SIG-M5 treated with dmso at 0.1 percent for 504 hours (cell line): ENCODE measurements at regions not wholly inside any gene's neighbourhood (a gene's known extent, or its start where the extent isn't known, plus 50 kb on each side); places are given as distances from the start of the nearest gene placed in this dataset.
"Not testable (repeated sequence)": the region's sequence is repeated elsewhere in the genome, so short reads cannot be mapped to it uniquely, and the experiment has no call there.

Experiments
- DNase-seq: peaks from one replicate; lab custom pipeline; 2025; ENCODE audit not compliant: unreplicated experiment; lab: John Stamatoyannopoulos, UW

- DNase-seq, result no peak
Measured at GRCh38 chr18:75773618-75774017, 346.1 kb upstream of the SMIM21 start.

DNA sequence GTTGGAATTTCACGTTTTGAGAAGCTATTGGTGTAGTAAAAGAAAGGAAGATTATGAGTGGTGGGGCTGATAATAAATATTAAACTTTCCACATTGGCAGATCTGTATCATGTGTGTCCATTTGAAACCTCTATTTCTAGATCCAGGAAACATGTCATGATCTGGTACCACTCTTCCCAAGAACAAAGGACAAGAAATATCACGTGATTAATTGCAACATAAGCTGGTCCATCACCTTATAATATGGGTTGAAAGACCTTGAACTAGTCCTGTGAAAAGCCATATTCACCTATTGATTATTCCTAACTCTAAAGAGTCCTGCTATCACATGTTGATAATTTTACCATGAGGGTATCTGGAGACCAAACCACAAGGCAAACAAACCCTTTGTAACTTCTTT is 335.3 kb upstream of the SMIM21 start:
- DNase-seq, result no peak

GRCh38 chr18:75760208-75760607 is 332.7 kb upstream of the SMIM21 start:
- no peak for DNase-seq

DNA sequence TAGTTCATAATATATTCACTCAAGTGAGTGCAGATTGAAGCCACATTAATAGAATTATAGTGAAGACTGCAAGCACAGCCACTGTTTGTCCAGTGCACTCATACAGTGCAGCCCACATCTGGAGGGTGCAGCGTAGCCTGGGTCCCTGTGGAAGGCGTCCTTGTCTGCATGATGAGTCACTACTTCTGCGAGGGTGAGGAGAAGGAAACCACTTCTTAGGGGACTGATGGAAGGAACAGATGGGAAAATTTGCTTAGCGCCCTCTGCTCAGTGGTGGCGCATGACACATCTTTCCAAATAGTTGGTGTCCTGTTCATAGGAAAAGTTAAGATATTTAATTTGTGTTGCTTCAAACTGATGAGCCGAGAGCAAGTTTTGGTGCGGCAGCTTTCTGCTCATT is 330.4 kb upstream of the SMIM21 start:
- no peak for DNase-seq

DNA sequence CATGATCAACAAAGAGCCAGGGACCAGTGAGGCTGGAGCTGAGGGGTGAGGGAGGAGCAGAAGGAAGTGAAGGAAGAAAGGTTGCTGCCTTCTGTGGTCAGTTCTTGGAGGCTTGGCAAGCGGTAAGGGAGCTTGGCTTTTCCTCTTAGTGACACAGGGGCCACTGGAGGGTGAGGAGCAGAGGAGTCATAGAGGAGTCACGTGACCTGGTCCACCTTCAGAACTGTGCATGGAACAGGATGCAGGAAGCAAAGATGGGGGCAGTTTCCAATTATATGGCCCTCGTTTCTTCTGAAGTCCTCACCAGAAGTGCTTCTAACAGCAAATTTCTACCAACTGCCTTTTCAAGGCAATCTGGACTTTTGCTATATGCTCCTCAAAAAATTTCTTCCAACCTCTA is 326.9 kb upstream of the SMIM21 start:
- DNase-seq, result no peak

GRCh38 chr18:75753753-75754152 is 326.2 kb upstream of the SMIM21 start:
- no peak for DNase-seq

DNA sequence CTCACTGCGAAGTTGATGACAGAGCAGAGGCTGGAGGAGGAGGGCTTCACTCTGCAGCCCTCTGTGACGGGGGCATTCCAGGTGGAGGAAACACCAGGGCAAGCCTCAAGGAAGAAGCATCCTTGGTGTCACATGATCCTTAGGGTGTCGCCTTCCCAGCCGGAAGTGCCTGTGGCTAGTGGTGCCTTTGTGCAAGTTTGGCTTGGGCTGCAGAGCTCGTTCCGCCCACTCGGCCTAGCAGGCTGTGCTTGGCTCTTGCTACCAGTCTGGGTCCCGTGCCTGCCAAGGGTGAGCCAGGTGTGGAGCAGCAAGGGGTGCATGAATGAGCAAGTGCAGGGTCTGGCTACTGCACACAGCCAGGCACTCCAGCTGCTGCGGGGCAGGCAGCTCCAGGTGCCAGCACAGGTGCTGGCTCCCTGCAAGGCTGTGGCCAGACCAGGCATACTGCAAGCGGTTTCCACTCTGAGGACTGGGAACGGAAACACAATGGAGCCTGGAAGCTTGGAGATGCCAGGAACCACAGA is 325.3 kb upstream of the SMIM21 start:
- no peak for DNase-seq

GRCh38 chr18:75745147-75745546 is 317.6 kb upstream of the SMIM21 start:
- no peak for DNase-seq

- no peak for DNase-seq
Measured at GRCh38 chr18:75742516-75742915, 315.0 kb upstream of the SMIM21 start.

DNA sequence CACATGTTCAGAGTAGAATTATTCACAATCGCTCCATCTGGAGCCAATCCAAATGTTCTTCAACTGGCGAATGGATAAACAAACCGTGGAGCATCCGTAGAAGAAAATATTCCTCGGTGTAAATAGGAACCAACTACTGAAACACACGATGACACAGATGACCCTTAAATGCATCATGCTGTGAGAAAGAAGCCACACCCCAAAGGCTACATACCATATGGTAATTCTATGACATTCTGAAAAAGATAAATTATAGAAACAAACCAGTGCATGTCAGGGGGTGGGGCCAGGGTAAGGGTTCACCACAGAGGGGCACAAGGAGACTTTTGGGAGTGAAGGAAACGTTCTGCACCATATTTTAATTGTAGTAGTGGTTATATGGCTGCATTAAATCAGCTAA is 312.2 kb upstream of the SMIM21 start:
- no peak for DNase-seq

GRCh38 chr18:75735291-75735690 is 307.8 kb upstream of the SMIM21 start:
- DNase-seq, result no peak

GRCh38 chr18:75730249-75730648 is 302.7 kb upstream of the SMIM21 start:
- no peak for DNase-seq

- DNase-seq, result no peak
Measured at GRCh38 chr18:75728621-75729020, 301.1 kb upstream of the SMIM21 start.

DNA sequence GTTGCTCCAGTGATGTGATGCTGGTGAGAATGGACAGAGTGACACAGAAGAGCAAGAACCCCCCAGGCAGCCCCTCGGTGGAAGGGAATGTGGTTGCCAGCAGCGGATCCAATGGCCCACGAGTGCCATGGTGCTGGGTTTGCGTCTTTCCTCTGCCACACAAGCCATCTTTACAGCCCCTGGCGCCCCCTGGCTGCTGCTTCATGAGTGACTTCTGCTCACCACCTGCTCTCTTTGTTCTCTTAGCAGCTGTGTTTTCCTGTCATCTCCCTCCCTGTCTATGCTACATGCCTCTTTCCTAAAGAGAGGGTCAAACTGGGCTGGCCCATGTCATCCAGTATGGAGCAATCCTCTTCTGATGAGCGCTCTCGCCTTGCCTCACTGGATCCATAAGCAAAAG is 300.0 kb upstream of the SMIM21 start:
- peak; percentile 12 for DNase-seq

DNA sequence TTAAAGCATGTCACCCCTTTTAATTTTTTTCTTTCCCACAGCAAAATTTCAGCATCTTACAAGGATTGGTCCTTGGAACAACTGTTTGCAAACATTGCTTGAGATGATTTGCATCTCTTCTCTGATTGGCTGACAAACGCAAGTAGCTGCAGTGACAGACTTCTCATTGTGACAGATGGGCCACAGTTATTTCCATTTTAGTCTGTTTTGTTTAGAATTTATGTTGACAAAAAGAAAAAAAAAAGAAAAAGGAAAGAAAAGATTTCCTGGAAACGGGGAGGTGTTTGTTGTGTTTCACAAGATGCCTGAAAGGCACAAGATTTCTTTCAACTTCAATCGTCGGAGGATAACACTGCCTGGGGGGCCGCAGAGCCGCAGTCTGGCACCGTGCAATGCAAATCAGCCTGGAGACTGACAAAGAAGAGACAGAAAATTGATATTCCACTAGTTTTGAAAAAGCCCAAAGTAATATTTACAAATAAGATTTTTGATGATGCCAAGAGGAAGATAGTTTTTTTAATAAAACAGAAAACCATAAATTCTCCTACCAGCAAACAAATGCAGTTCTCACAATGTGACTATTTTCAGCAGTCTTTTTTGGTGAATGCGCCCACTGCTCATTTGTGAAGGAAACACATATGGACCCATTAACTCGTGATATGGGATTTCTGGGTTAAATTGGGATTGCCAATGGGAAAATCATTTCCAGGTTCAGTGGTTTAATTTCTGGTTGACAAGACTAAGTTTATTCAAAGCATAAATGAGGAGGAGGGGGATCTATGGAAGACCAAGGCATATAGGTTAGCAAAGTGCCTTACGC is 296.2 kb upstream of the SMIM21 start:
- DNase-seq, result no peak

- no peak for DNase-seq
Measured at GRCh38 chr18:75714766-75715165, 287.3 kb upstream of the SMIM21 start.

DNA sequence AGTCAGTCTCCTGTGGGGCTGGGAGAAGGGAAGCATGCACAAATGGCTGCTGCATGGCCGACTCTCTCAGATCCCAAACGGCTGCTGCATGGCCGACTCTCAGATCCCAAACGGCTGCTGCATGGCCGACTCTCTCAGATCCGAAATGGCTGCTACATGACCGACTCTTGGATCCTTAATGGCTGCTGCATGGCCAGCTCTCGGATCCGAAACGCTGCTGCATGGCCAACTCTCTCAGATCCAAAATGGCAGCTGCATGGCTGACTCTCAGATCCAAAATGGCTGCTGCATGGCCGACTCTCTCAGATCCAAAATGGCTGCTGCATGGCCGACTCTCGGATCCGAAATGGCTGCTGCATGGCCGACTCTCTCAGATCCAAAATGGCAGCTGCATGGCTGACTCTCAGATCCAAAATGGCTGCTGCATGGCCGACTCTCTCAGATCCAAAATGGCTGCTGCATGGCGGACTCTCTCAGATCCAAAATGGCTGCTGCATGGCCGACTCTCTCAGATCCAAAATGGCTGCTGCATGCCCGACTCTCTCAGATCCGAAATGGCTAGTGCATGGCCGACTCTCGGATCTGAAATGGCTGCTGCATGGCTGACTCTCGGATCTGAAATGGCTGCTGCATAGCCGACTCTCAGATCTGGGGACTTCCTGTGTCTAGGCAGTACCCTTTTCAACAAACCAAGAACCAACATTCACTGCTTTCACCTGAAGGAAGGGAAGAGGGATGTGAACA is 284.8 kb upstream of the SMIM21 start:
- DNase-seq, result not testable (repeated sequence)

GRCh38 chr18:75700561-75700960 is 273.1 kb upstream of the SMIM21 start:
- no peak for DNase-seq

DNA sequence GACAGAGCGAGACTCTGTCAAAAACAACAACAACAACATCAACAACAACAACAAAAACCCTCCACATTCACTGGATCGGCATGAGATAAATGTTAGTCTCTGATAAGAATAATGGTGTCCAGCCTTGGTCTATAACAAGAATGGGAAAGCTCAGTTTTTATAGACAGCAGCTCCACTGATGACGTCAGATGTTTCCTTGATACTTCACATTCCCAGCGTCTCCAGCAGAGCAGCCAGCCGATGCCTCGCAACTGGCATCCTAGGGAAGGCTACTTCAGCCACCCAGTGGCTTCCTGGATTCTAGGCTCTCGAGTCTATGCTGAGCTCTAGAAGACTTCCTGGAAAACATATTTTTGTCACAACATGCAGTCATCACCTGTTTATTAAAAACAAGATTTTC is 271.4 kb upstream of the SMIM21 start:
- DNase-seq, result no peak

GRCh38 chr18:75697493-75697892 is 270.0 kb upstream of the SMIM21 start:
- DNase-seq, result no peak

DNA sequence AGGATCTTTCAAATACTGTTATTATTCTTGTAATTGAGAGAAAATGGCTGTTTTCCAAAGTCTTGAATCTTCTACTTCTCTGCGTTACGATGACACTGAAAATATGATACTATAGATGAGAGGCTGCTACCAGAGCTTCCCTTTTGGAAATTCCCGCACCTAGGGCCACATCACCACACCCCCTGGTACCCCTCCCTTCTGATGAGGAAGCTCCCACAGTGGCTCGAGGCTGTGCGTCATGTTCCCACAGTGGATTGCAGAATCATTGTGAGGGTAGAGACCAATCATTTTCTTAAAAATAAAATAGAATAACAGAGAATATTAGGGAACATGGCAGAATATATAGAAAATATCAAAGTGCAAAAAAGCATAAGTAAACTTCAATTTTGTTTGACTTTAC is 268.9 kb upstream of the SMIM21 start:
- DNase-seq, result no peak

GRCh38 chr18:75694292-75694691 is 266.8 kb upstream of the SMIM21 start:
- DNase-seq, result no peak
